Parathyroid adenoma (tissue), 2 donors: ENCODE measurements at regions not wholly inside any gene's neighbourhood (a gene's known extent, or its start where the extent isn't known, plus 50 kb on each side); places are given as distances from the start of the nearest gene placed in this dataset.

Source experiments
- H2AFZ ChIP-seq: fragments of 300-600 bp; sonication (generic); one replicate; pipeline ENCODE4 v1.7.0; 2017; ENCODE audit warnings: antibody characterized with exemption, mild to moderate bottlenecking
- H3K27ac ChIP-seq: fragments of 300-600 bp; sonication (generic); one replicate; pipeline ENCODE4 v1.7.0; 2017
- H3K27me3 ChIP-seq: fragments of 300-600 bp; sonication (generic); one replicate; pipeline ENCODE4 v1.7.0; 2017; ENCODE audit warnings: low read length; ENCODE audit not compliant: control insufficient read depth, insufficient read depth
- H3K36me3 ChIP-seq: fragments of 300-600 bp; sonication (generic); one replicate; pipeline ENCODE4 v1.7.0; 2017; ENCODE audit warnings: low read length; ENCODE audit not compliant: control insufficient read depth, insufficient read depth
- H3K4me1 ChIP-seq: fragments of 300-600 bp; sonication (generic); one replicate; pipeline ENCODE4 v1.7.0; 2017; ENCODE audit warnings: control low read depth
- H3K4me2 ChIP-seq: fragments of 300-600 bp; sonication (generic); one replicate; pipeline ENCODE4 v1.7.0; 2017; ENCODE audit warnings: low read length
- H3K4me3 ChIP-seq: fragments of 300-600 bp; sonication (generic); one replicate; pipeline ENCODE4 v1.7.0; 2017; ENCODE audit warnings: low read depth, low read length
- H3K79me2 ChIP-seq: fragments of 300-600 bp; sonication (generic); one replicate; pipeline ENCODE4 v1.7.0; 2017; ENCODE audit warnings: control low read depth
- H3K9ac ChIP-seq: fragments of 300-600 bp; sonication (generic); one replicate; pipeline ENCODE4 v1.7.0; 2017; ENCODE audit warnings: mild to moderate bottlenecking
- H3K9me3 ChIP-seq: fragments of 300-600 bp; sonication (generic); one replicate; pipeline ENCODE4 v1.7.0; 2017; ENCODE audit warnings: low read length; ENCODE audit not compliant: control insufficient read depth
- CTCF ChIP-seq: fragments of 300-600 bp; sonication (generic); IDR thresholded peaks from one replicate; pipeline ENCODE4 v1.7.0; 2017; ENCODE audit warnings: antibody characterized with exemption, mild to moderate bottlenecking
- donor health status: primary hyperparathyroidism.

GRCh38 chr15:96413657-96414056 is 83.2 kb downstream of the NR2F2 start:
- Histone ChIP-seq H2AFZ (no peak overlapping the region), H3K4me3 (no peak overlapping the region), H3K27ac (no peak overlapping the region), H3K27me3 (peaks cover 17% of the 10 kb centered on the region), H3K79me2 (no peaks in the 10 kb centered on the region), H3K9ac (no peak overlapping the region), H3K9me3 (no peaks in the 10 kb centered on the region), H3K4me1 (no peaks in the 10 kb centered on the region), H3K4me2 (no peak overlapping the region), H3K36me3 (no peaks in the 10 kb centered on the region)
- TF ChIP-seq CTCF = no peak

GRCh38 chr15:96414875-96415274 is 84.4 kb downstream of the NR2F2 start:
- H3K27me3 ChIP-seq = peaks cover 18% of the 10 kb centered on the region
- no peak overlapping the region for H3K4me3 ChIP-seq
- no peak overlapping the region for H3K4me2 ChIP-seq
- no peak for TF ChIP-seq CTCF
- no peak overlapping the region for H2AFZ ChIP-seq
- H3K4me1 ChIP-seq = no peaks in the 10 kb centered on the region
- H3K79me2 ChIP-seq = no peaks in the 10 kb centered on the region
- H3K9me3 ChIP-seq = no peaks in the 10 kb centered on the region
- no peak overlapping the region for H3K9ac ChIP-seq
- no peak overlapping the region for H3K27ac ChIP-seq
- no peaks in the 10 kb centered on the region for H3K36me3 ChIP-seq

GRCh38 chr15:96415513-96416217 is 85.2 kb downstream of the NR2F2 start:
- Histone ChIP-seq H3K9me3 (no peaks in the 10 kb centered on the region), H3K4me3 (no peak overlapping the region)

GRCh38 chr15:96416218-96416933 is 85.9 kb downstream of the NR2F2 start:
- Histone ChIP-seq H3K9ac (no peak overlapping the region), H3K79me2 (no peaks in the 10 kb centered on the region), H3K9me3 (no peaks in the 10 kb centered on the region), H2AFZ (no peak overlapping the region), H3K4me2 (peak overlapping the region; percentile 42), H3K27me3 (peaks cover 23% of the 10 kb centered on the region), H3K4me1 (no peaks in the 10 kb centered on the region), H3K27ac (no peak overlapping the region), H3K36me3 (no peaks in the 10 kb centered on the region), H3K4me3 (no peak overlapping the region)
- TF ChIP-seq CTCF = no peak

More at GRCh38 chr15:96415513-96416217, 85.2 kb downstream of the NR2F2 start:
- Histone ChIP-seq H2AFZ (no peak overlapping the region), H3K79me2 (no peaks in the 10 kb centered on the region), H3K27me3 (peaks cover 20% of the 10 kb centered on the region), H3K9ac (no peak overlapping the region), H3K36me3 (no peaks in the 10 kb centered on the region), H3K27ac (no peak overlapping the region), H3K4me2 (no peak overlapping the region), H3K4me1 (no peaks in the 10 kb centered on the region)
- TF ChIP-seq CTCF = no peak
